ENCODE measurements at regions not wholly inside any gene's neighbourhood (a gene's known extent, or its start where the extent isn't known, plus 50 kb on each side); places are given as distances from the start of the nearest gene placed in this dataset.

DNA sequence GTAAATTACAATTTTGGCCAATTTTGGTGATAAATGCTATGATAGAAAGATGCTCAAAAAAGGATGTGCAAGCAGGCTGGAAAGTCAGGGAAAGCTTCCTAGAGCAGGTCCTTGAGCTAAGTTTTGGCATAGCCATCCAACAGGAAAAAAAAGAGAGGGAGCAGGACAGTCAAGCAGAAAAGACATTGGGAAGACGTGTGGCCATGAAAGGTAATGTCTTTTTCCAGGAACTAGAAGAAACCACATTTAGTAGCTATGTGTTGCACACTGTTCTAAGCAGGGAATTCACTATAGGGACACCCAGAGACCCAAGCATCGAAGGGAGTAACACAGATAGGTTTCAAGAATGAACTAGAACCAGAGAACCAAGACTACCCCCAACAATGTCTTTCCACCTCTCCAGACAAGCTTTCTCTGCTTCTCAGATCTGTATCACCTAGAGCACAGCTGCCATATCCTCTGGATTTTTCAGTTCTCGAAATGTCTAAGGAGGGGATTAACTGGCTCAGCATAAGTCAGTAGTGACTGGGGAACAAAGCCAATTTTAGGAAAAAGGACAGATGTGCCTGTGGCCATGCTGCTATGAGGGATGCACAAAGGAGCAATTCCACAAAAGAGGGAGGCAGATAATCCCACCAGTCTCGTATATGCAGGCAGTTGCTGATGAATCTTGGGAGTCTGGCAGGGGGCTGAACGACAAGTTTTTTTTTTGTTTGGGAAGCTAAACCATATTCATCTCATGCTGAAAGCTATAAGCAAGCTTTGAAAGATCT lies 97.1 kb upstream of the DAB1 start:
- Histone ChIP-seq H3K27me3 (no peaks in the 10 kb centered on the region), H3K36me3 (no peaks in the 10 kb centered on the region), H3K4me3 (no peak overlapping the region), H3K4me1 (no peaks in the 10 kb centered on the region), H3K27ac (no peak overlapping the region), H3K9me3 (no peaks in the 10 kb centered on the region)
- TF ChIP-seq POLR2AphosphoS5 (IDR thresholded peaks at IDR 0.05; ENCODE audit: insufficient read depth in 1 of 2, low read depth in 1 of 2) (no peak), POLR2A (IDR thresholded peaks at IDR 0.05) (no peak)
- TF ChIP-seq, protein P1, sequence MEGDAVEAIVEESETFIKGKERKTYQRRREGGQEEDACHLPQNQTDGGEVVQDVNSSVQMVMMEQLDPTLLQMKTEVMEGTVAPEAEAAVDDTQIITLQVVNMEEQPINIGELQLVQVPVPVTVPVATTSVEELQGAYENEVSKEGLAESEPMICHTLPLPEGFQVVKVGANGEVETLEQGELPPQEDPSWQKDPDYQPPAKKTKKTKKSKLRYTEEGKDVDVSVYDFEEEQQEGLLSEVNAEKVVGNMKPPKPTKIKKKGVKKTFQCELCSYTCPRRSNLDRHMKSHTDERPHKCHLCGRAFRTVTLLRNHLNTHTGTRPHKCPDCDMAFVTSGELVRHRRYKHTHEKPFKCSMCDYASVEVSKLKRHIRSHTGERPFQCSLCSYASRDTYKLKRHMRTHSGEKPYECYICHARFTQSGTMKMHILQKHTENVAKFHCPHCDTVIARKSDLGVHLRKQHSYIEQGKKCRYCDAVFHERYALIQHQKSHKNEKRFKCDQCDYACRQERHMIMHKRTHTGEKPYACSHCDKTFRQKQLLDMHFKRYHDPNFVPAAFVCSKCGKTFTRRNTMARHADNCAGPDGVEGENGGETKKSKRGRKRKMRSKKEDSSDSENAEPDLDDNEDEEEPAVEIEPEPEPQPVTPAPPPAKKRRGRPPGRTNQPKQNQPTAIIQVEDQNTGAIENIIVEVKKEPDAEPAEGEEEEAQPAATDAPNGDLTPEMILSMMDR (IDR thresholded peaks at IDR 0.05), result no peak
- no peak for DNase-seq (ENCODE audit: extremely low spot score in 2 of 2)
- intact Hi-C loops (cut with DNase I), result no loop called here

- Histone ChIP-seq H3K4me1 (no peaks in the 10 kb centered on the region), H3K27ac (no peak overlapping the region), H3K9me3 (no peaks in the 10 kb centered on the region), H3K4me3 (no peak overlapping the region), H3K36me3 (no peaks in the 10 kb centered on the region), H3K27me3 (no peaks in the 10 kb centered on the region)
- no peak for DNase-seq (ENCODE audit: extremely low spot score in 2 of 2)
- no peak for TF ChIP-seq POLR2AphosphoS5 (IDR thresholded peaks at IDR 0.05; ENCODE audit: insufficient read depth in 1 of 2, low read depth in 1 of 2)
- TF ChIP-seq, protein P1 (IDR thresholded peaks at IDR 0.05), result no peak
- intact Hi-C loops (cut with DNase I), result no loop called here
Measured at GRCh38 chr1:57518496-57518895, 94.6 kb upstream of the DAB1 start.

DNA sequence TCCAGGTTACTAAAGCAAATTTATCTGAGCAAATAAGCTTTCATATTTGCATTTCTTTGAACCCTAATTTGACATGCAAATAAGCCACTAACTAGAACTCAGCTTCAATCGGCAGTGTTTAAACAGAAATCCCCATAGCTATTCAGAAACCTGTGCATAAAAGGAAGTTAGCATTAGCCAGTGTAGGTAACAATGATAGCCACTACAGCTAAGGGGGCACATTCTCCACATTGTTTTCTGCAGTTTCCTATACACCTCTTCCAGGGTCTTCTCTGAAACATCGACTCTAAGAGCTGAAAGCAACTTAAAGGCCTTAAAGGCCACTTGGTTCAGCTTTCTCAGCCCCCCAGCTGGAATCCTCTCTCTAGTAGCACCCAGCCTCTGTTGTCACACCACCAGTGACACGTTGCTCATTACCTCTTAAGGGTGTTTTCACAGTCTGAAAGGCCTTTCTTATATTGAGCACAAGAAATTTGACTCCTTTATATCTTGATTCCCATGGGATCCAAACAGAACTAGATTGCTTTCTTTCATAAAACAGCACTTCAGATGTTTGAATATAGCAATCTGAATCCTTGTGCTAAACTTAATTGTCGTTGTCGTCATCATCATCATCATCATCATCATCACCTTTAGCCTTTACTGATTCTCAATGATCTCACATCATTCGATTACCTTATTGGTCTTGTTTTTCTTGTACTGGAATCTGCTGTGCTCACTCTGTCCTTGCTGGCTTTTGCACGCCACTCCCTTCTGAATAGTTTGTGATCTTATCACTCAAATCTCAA lies 93.9 kb upstream of the DAB1 start:
- DNase-seq (ENCODE audit: extremely low spot score in 2 of 2), result no peak
- intact Hi-C loops (cut with DNase I), result no loop called here
- no peaks in the 10 kb centered on the region for H3K4me1 ChIP-seq
- H3K27me3 ChIP-seq, result no peaks in the 10 kb centered on the region
- no peaks in the 10 kb centered on the region for H3K36me3 ChIP-seq
- H3K4me3 ChIP-seq, result no peak overlapping the region
- no peaks in the 10 kb centered on the region for H3K9me3 ChIP-seq
- TF ChIP-seq POLR2A (IDR thresholded peaks at IDR 0.05) (no peak), POLR2AphosphoS5 (IDR thresholded peaks at IDR 0.05; ENCODE audit: insufficient read depth in 1 of 2, low read depth in 1 of 2) (no peak)
- TF ChIP-seq, protein P1 (IDR thresholded peaks at IDR 0.05), result no peak
- H3K27ac ChIP-seq, result no peak overlapping the region

DNA sequence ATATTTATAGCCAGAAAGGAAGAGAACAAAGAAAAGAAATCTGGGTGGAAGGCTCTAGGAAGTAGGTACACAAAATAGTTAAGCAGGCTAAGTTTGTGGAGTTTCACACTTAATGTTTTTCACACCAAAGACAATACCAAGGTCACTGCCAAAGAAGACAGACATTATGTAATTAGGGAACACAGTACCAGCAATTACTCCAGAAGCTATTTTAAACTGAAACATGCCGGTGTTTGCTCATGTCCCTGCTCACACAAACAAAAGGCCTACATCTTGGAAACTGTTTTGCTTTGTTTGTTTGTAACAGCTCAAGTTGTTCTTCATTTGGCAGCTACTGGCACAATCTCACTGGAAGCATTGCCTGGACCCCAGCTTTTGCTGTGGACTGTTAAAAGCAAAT lies 88.5 kb upstream of the DAB1 start:
- Histone ChIP-seq H3K4me1 (no peaks in the 10 kb centered on the region), H3K27me3 (no peaks in the 10 kb centered on the region), H3K9me3 (no peaks in the 10 kb centered on the region), H3K36me3 (no peaks in the 10 kb centered on the region), H3K27ac (no peak overlapping the region), H3K4me3 (no peak overlapping the region)
- no peak for DNase-seq (ENCODE audit: extremely low spot score in 2 of 2)
- TF ChIP-seq POLR2AphosphoS5 (IDR thresholded peaks at IDR 0.05; ENCODE audit: insufficient read depth in 1 of 2, low read depth in 1 of 2), result no peak
- TF ChIP-seq POLR2A (IDR thresholded peaks at IDR 0.05), result no peak
- TF ChIP-seq, protein P1 (IDR thresholded peaks at IDR 0.05), result no peak
- intact Hi-C loops (cut with DNase I), result no loop called here

- intact Hi-C loops (cut with DNase I), result no loop called here
- TF ChIP-seq, protein P1 (IDR thresholded peaks at IDR 0.05), result no peak
- TF ChIP-seq POLR2A (IDR thresholded peaks at IDR 0.05) (no peak), POLR2AphosphoS5 (IDR thresholded peaks at IDR 0.05; ENCODE audit: insufficient read depth in 1 of 2, low read depth in 1 of 2) (no peak)
- no peaks in the 10 kb centered on the region for H3K9me3 ChIP-seq
- no peaks in the 10 kb centered on the region for H3K36me3 ChIP-seq
- H3K27me3 ChIP-seq, result no peaks in the 10 kb centered on the region
- H3K4me1 ChIP-seq, result no peaks in the 10 kb centered on the region
- no peak overlapping the region for H3K4me3 ChIP-seq
- H3K27ac ChIP-seq, result no peak overlapping the region
- no peak for DNase-seq (ENCODE audit: extremely low spot score in 2 of 2)
Measured at GRCh38 chr1:57506941-57507340, 83.1 kb upstream of the DAB1 start.

All from vagina (tissue), 2 donors.